Activated T-cell treated with anti-CD3 and anti-CD28 coated beads, Interleukin-2, amount 50 U/mL, for 48 hours (primary cell): ENCODE measurements at regions not wholly inside any gene's neighbourhood (a gene's known extent, or its start where the extent isn't known, plus 50 kb on each side); places are given as distances from the start of the nearest gene placed in this dataset.

Source experiments
- DNase-seq, 2 experiments: peaks; one replicate each; pipeline ENCODE4 v3.0.0-alpha.2; 2020

DNA sequence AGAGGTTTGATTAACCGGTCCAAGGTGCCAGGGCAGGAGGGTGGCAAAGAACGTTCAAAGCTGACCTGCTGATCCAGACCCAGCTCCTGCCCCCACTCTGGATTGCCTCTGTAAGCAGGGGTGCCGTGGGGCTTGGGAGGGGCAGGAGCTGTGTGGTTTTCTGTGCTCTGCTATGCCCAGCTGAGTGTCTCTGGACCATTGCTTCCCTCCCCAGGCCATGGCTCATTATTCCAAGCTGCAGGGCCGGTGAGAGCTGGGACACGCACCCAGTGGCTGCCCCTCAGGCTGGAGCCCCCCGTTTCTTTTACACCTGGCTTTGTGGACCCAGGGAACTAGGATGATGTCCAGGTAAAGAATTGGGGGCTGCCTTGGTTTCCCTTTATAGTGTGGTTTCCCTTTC is 238.4 kb upstream of the HS6ST1 start:
- DNase-seq = no peak

GRCh38 chr2:128557831-128558241 is 239.2 kb upstream of the HS6ST1 start:
- DNase-seq = no peak

- DNase-seq = no peak
These were observed 239.8 kb upstream of the HS6ST1 start for GRCh38 chr2:128558441-128558840.

DNA sequence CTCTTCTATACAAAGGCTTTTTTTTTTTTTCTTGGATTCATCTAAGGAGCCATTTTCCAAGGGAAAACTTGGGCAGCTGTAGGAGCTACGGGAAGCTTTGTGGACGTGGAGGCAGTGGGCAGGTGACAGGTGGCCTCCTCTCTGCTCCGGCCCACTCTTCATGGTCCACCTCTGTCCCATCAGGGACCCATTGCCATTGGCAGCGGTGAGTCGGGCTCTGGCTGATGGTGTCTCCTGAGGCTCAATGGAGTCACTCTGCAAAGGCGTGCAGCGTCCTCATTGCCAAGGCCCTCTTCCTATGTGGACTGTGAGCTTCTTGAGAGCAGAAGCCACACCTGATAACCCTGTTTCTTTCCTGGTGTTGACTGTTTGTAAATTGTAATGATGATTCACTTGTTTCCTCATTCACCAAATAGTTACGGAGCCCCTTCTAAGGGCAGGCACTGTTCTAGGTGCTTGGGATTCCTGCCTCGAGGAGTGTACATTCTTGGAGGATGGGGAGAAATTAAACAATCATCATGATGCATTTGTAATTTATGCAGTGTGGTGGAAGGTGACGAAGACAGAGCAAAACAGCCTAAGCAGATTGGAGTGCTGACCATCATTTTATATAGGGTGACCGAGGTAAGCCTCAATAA is 240.3 kb upstream of the HS6ST1 start:
- DNase-seq = no peak

GRCh38 chr2:128559533-128560515 is 241.2 kb upstream of the HS6ST1 start:
- DNase-seq = no peak

DNA sequence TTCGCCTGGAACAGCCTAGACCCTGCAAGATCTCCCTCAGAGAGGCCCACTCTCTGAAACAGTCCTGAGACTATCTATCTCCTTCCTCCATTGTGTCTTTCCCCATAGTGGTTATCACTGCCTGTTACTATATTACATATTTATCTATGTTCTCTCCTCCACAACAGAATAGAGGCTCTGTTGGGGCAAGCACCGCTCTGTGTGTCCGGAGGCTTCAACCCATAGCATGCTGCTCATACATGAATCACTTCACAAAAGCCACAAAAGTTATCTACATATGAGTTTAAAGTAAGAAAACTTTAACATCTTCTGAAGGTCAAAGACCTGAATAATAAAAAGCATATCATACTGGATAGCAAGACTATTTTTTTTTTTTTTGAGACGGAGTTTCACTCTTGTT is 242.1 kb upstream of the HS6ST1 start:
- no peak for DNase-seq

- DNase-seq = no peak
These were observed 244.0 kb upstream of the HS6ST1 start for GRCh38 chr2:128562471-128563347.

GRCh38 chr2:128563348-128563687 is 244.7 kb upstream of the HS6ST1 start:
- no peak for DNase-seq

DNA sequence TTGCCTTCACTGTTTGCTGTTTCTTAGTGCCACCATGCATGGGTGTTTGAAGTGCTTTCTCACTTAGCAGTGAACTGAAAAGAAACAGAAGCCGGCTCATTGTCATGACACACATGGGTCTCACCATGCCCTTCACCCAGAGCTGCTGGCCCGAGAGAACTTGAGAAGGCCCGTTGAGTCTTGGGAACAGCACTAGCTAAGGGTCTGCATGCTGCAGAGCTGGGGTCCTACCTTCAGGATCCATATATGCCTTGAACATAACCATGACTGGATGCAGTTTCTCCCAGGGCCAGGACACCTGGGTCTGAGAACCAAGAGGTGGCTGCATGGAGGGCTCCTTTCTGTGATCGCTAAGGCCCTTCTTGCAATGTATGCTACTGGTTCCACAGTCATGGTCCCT is 245.5 kb upstream of the HS6ST1 start:
- DNase-seq = no peak

DNA sequence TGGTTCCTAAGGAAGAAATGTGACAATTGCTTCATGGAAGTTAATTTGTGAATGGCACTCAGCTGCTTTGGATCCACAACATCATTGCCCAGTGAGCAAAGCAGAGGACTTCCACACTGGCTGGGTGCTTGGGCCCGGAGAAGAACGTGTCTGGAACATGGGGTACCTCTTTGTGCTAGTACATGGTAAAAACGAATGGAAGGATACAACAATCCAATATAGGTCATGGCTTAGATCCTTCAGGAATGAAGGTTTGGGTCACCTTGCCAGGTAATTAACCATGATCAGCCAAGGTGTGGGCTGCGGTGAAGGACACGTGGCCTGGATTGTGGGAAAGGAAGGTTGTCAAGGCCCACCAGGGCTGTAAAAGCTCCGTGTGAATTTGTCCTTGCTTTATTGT is 245.9 kb upstream of the HS6ST1 start:
- DNase-seq = no peak

GRCh38 chr2:128565441-128565840 is 246.8 kb upstream of the HS6ST1 start:
- no peak for DNase-seq

GRCh38 chr2:128566671-128567070 is 248.0 kb upstream of the HS6ST1 start:
- no peak for DNase-seq

DNA sequence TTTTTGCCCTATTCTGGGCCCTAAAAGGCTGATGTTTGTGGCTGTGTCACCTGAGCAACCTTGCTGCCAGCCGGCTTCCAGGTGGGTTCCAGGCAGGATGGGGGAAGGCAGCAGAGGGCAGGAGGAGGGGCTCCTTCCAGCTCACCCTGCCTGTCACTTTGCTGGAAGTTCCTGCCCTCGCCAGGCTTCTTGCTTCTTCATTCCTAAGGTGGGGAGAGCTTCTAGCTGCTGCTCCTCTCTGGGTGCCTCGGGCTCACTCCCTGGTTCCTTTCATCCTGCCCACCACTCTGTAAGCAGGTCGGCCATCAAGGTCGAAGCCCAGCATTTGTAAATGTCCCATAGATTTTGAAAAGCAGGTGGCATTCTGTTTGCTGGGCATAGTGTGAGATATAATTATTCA is 249.4 kb upstream of the HS6ST1 start:
- DNase-seq = no peak

DNA sequence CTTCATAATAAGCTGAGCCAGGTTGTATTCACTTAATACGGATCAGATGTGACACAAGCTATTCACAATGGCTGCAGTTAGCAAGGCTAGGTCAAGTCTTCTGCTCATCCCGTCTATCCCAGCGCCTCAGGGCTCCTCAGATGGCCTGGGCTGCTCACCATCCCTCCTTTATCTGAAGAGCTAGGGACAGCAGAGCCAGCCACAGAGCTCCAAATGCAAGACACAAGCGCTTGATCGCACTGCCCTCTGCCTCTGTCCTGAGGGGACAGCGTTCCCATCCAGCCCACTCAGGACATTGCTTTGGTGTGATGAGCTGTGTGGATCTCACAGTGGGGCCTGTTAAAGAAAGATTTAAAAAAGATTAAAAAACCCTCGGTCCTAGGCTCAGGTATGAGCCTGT is 254.4 kb upstream of the HS6ST1 start:
- peak in 1 of 2 experiments; percentile 8 for DNase-seq

DNA sequence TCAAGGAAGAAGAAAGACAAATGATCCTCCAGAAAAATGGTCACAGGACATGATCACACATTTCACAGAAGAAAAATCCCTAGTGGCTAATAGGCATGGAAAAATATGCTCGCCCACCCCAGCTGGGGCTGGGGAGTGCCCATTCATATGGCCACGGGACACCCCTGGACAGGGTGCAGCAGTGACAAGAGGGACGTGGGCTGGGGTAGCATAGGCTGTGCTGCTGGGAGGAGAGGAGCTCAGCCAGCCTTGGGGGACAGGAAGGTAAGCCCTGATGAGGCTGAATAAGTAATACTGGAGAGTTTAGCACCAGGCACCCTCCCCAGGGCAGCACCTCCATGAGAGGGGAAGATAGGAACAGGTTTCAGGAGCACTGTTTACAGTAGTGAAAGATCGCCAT is 254.9 kb upstream of the HS6ST1 start:
- DNase-seq = no peak

DNA sequence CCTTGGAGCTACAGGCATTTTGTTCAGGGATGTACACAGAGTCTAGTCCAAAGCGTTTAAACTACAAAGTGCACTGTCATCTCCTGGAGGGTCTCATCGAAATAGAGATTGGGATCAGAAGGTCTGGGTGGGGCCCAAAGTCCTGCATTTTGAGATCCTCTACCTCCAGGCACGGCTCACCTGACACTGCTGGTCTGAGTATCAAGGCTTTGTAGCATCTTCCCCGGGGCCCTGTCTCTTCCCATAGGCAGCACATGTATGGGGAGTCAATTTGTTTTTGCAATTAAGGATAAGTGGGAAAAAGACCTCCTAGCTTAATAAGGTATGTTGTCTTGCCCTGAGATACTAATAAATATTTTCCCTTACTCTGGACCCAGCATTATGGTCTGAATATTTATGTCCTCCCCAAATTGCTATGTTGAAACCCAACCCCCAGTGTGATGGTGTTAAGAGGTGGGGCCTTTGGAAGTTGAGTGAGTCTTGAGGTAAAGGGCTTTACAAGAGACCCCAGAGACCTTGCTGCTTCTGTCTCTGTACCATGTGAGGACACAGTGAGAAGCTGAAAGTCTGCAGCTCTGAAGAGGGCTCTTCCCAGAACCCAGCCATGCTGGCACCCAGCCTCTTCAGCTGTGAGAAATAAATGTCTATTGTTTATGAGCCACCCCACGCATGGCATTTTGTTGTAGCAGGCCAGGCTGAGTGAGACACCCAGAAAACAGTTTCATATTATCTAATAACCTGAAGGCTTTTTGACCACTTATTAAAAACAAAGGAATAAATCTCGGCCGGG is 258.7 kb upstream of the HS6ST1 start:
- no peak for DNase-seq

- DNase-seq = no peak
These were observed 260.0 kb upstream of the HS6ST1 start for GRCh38 chr2:128578406-128579390.

- DNase-seq = no peak
These were observed 261.2 kb upstream of the HS6ST1 start for GRCh38 chr2:128579825-128580224.

GRCh38 chr2:128580988-128581848 is 262.6 kb upstream of the HS6ST1 start:
- no peak for DNase-seq

- no peak for DNase-seq
These were observed 263.2 kb upstream of the HS6ST1 start for GRCh38 chr2:128581849-128582244.
